NT2/D1 (cell line): ENCODE measurements at regions not wholly inside any gene's neighbourhood (a gene's known extent, or its start where the extent isn't known, plus 50 kb on each side); places are given as distances from the start of the nearest gene placed in this dataset.
"Not testable (repeated sequence)": the region's sequence is repeated elsewhere in the genome, so short reads cannot be mapped to it uniquely, and the experiment has no call there.

Source experiments
- SUZ12 ChIP-seq: IDR thresholded peaks from 2 replicates; pipeline ENCODE4 v1.6.1; 2011; ENCODE audit not compliant: insufficient read length, insufficient read depth; ENCODE audit errors: extremely low read depth
- YY1 ChIP-seq: IDR thresholded peaks from 2 replicates; pipeline ENCODE4 v1.6.1; 2011; ENCODE audit not compliant: insufficient read length, insufficient read depth
- ZNF274 ChIP-seq: IDR thresholded peaks from 2 replicates; pipeline ENCODE4 v1.6.1; 2011; ENCODE audit warnings: mild to moderate bottlenecking, low read depth, low read length

GRCh38 chr15:24108349-24108748 is 421.2 kb upstream of the NDN start:
- TF ChIP-seq YY1, SUZ12, ZNF274: not testable (repeated sequence)
